ENCODE measurements at regions not wholly inside any gene's neighbourhood (a gene's known extent, or its start where the extent isn't known, plus 50 kb on each side); places are given as distances from the start of the nearest gene placed in this dataset.

- TF ChIP-seq EZH2 (IDR thresholded peaks at IDR 0.05; ENCODE audit: borderline replicate concordance, insufficient read depth, low read length, poor library complexity, severe bottlenecking) (no peak), EP300 (conservative IDR thresholded peaks at IDR 0.05; ENCODE audit: poor library complexity, severe bottlenecking) (no peak), RAD21 (conservative IDR thresholded peaks at IDR 0.05) (no peak), TAF1 (IDR thresholded peaks at IDR 0.05; ENCODE audit: low read depth) (no peak), POLR2AphosphoS5 (IDR thresholded peaks at IDR 0.05) (no peak), MXI1 (conservative IDR thresholded peaks at IDR 0.05; ENCODE audit: poor library complexity, severe bottlenecking) (no peak)
- TF ChIP-seq, protein P1, sequence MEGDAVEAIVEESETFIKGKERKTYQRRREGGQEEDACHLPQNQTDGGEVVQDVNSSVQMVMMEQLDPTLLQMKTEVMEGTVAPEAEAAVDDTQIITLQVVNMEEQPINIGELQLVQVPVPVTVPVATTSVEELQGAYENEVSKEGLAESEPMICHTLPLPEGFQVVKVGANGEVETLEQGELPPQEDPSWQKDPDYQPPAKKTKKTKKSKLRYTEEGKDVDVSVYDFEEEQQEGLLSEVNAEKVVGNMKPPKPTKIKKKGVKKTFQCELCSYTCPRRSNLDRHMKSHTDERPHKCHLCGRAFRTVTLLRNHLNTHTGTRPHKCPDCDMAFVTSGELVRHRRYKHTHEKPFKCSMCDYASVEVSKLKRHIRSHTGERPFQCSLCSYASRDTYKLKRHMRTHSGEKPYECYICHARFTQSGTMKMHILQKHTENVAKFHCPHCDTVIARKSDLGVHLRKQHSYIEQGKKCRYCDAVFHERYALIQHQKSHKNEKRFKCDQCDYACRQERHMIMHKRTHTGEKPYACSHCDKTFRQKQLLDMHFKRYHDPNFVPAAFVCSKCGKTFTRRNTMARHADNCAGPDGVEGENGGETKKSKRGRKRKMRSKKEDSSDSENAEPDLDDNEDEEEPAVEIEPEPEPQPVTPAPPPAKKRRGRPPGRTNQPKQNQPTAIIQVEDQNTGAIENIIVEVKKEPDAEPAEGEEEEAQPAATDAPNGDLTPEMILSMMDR (IDR thresholded peaks at IDR 0.05; ENCODE audit: poor library complexity, severe bottlenecking) = no peak
- TF ChIP-seq, protein P2, sequence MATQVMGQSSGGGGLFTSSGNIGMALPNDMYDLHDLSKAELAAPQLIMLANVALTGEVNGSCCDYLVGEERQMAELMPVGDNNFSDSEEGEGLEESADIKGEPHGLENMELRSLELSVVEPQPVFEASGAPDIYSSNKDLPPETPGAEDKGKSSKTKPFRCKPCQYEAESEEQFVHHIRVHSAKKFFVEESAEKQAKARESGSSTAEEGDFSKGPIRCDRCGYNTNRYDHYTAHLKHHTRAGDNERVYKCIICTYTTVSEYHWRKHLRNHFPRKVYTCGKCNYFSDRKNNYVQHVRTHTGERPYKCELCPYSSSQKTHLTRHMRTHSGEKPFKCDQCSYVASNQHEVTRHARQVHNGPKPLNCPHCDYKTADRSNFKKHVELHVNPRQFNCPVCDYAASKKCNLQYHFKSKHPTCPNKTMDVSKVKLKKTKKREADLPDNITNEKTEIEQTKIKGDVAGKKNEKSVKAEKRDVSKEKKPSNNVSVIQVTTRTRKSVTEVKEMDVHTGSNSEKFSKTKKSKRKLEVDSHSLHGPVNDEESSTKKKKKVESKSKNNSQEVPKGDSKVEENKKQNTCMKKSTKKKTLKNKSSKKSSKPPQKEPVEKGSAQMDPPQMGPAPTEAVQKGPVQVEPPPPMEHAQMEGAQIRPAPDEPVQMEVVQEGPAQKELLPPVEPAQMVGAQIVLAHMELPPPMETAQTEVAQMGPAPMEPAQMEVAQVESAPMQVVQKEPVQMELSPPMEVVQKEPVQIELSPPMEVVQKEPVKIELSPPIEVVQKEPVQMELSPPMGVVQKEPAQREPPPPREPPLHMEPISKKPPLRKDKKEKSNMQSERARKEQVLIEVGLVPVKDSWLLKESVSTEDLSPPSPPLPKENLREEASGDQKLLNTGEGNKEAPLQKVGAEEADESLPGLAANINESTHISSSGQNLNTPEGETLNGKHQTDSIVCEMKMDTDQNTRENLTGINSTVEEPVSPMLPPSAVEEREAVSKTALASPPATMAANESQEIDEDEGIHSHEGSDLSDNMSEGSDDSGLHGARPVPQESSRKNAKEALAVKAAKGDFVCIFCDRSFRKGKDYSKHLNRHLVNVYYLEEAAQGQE (IDR thresholded peaks at IDR 0.05; ENCODE audit: borderline replicate concordance) = no peak
Measured at GRCh38 chr3:38980938-38981337, 70.8 kb downstream of the SCN11A start.

Measured in neural cell (in vitro differentiated cells).